Fibroblast of the aortic adventitia (primary cell): ENCODE measurements at regions not wholly inside any gene's neighbourhood (a gene's known extent, or its start where the extent isn't known, plus 50 kb on each side); places are given as distances from the start of the nearest gene placed in this dataset.

Experiments
- DNase-seq: peaks from one replicate; pipeline ENCODE4 v3.0.0-alpha.2; 2010; ENCODE audit warnings: low read depth
- H3K4me3 ChIP-seq: 2 replicates; pipeline ENCODE4 v1.5.1; 2011; ENCODE audit warnings: low read depth, mild to moderate bottlenecking, control low read depth, low read length, moderate library complexity
- TF ChIP-seq, protein P1 (sequence below): IDR thresholded peaks from 2 replicates; pipeline ENCODE4 v1.5.1; 2011; ENCODE audit warnings: mild to moderate bottlenecking, low read length, control low read depth, inconsistent platforms; ENCODE audit not compliant: insufficient read depth

DNA sequence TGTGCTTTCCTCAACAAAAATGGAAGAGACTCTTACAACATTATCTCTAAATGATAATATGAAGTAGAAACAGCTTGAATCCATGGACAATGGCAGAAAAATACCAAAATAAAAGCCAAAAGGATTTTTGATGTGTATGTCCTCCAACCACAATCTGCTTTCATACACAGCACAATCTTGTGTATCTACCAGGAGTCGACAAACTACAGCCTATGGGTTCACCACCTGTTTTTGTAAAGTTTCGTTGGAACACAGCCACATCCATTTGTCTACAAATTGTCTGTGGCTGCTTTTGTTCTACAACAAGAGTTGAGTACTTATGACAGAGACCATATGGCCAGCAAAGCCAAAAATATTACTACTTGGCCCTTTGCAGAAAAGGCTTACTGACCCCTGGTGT is 88.7 kb upstream of the UBE2E2 start:
- TF ChIP-seq, protein P1, sequence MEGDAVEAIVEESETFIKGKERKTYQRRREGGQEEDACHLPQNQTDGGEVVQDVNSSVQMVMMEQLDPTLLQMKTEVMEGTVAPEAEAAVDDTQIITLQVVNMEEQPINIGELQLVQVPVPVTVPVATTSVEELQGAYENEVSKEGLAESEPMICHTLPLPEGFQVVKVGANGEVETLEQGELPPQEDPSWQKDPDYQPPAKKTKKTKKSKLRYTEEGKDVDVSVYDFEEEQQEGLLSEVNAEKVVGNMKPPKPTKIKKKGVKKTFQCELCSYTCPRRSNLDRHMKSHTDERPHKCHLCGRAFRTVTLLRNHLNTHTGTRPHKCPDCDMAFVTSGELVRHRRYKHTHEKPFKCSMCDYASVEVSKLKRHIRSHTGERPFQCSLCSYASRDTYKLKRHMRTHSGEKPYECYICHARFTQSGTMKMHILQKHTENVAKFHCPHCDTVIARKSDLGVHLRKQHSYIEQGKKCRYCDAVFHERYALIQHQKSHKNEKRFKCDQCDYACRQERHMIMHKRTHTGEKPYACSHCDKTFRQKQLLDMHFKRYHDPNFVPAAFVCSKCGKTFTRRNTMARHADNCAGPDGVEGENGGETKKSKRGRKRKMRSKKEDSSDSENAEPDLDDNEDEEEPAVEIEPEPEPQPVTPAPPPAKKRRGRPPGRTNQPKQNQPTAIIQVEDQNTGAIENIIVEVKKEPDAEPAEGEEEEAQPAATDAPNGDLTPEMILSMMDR: no peak
- H3K4me3 ChIP-seq: no peak overlapping the region
- peak; percentile 18 for DNase-seq

DNA sequence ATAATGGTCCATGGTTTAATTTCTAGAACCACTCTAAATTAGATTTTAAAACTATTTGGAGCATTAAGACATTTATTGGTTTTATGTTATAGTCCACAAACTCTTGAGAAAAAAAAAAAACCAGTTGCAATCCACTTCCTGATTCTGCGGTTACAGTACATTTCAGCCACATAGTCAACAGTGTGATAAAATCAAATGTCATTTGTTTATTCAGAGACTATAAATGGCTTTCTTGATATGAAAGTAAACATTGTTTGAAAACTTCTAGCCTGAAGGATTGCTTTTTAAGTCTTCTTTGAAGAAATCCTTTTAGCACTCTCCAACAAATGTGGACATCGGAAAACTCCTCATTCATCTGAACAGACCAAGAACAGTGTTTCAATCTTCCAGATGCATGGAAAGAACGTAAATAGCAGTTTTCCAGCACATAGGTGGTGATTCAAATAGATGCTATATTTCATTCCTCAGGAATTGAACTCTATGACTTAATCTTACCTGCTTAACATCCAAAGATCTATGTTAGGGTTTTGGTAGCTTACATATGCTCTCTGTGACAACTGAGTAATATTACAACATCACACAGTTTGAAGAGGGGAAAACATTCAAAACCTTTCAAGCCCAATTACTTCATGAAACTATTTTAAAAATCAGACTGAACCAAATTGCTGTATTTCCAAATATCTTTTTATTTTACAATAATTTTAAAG is 87.8 kb upstream of the UBE2E2 start:
- no peak overlapping the region for H3K4me3 ChIP-seq
- TF ChIP-seq, protein P1: no peak
- no peak for DNase-seq

DNA sequence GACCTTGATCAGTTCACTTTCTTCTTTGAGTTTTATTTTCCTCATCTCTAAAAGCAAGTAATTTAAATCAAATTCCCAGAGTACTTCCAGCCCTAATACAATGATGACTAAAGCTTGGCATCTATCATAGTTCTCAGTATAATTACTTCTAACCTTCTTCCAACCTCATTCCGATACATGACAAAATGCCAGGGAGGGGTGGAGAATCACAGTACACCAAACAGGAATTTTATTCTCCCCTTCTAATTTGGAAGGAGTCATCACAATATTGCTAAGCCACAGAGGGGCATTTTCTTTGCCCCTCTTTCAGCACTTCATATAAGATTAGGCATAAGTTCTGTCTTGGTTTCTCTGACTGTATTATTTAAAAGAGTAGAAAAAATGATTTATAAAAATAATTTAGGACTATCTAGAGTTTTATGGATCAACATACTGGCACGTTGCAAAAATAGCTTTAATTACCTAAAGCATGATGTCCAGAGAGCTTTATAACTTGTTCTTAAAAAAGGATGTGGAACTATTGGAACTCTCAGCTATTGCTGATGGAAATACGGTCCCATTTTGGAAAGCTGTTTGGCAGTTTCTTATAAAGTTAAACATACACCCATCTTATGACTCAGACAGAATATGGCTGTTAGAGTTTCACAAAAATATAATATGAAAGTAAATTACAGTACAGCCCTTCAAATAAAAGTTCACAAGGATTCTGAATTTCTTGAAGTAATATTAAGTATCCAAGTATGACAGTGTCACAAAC is 86.9 kb upstream of the UBE2E2 start:
- TF ChIP-seq, protein P1: no peak
- H3K4me3 ChIP-seq: no peak overlapping the region
- DNase-seq: peak; percentile 33

DNA sequence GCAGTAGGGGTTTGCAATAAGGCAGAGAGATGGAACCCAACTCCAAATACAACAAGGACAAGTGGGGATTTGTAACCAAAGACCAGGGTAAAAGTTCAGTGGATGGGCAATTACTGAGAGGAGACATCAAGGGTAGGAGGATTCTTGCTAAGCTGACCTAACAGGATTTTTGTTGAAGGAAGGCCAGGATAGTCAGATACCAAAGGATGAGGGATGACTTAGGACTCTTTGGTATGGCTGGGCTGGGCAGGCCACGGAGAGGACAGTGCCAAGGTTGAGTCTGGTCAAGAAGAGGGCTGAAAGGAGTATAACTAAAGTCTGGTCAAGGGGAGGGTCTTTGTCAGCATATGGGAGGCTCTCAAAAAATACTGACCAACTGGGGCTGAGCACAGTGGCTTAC is 85.3 kb upstream of the UBE2E2 start:
- TF ChIP-seq, protein P1: no peak
- DNase-seq: no peak
- H3K4me3 ChIP-seq: no peak overlapping the region

DNA sequence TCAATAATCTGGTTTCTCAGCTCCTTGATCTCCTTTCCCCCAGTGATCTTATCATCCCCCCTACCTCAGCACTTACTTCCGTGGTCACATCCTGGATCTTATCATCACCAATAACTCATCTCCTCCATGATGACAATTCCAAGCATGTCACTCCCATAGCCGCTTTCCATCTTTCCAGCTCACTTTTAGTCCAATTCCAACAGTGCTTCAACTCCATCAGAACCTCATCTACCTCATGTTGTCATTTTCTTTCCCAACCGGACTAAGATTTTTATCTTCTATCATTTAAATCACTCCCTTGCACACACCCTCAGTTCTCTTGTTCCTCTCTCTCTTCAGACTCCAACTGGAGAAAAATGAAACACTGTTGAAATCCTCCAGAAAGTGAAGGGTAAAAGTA is 75.9 kb upstream of the UBE2E2 start:
- no peak overlapping the region for H3K4me3 ChIP-seq
- TF ChIP-seq, protein P1: no peak
- DNase-seq: no peak

DNA sequence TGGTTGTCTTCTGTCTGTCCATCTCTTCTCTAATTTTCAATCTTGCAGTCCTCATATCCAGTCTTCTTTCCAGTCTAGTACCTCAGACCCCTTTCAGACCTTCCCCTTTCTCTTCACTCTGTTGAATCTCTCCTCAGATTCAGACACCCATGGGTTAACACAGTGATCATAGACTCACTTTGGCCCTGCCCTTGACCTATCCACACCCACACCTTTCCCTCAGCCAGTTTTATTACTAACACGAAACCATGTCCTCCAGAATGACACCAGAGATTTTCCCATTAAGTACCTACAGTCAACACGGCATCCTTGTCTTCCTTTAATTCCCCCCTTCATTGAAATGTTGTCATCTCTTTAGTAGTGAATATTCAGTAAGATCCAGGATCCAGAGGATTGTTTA is 74.5 kb upstream of the UBE2E2 start:
- no peak overlapping the region for H3K4me3 ChIP-seq
- DNase-seq: no peak
- TF ChIP-seq, protein P1: no peak

DNA sequence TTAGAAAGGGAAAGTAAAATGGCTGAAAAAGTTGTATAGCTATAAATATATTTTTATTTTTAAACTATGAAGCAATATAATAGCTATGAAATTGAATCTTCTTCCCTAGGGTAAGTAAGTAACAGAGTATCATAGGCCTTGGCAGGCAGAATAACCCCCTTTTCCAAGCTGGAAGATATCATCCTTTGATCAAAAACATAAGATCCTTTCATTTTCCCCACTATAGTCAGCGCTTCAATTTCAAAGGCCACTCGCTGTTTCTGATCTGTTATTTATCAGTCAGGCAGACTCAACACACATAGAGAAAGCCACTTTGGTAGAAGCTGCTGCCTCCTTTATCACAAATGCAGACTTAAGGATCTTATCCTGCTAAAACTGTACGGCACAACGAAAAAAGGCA is 74.0 kb upstream of the UBE2E2 start:
- peak; percentile 28 for DNase-seq
- TF ChIP-seq, protein P1: no peak
- H3K4me3 ChIP-seq: peak overlapping the region; percentile 15
